ENCODE measurements at regions not wholly inside any gene's neighbourhood (a gene's known extent, or its start where the extent isn't known, plus 50 kb on each side); places are given as distances from the start of the nearest gene placed in this dataset.

- no peak for TF ChIP-seq EP300 (IDR thresholded peaks at IDR 0.05)
- TF ChIP-seq CTCF (IDR thresholded peaks at IDR 0.05) = no peak
- TF ChIP-seq POLR2AphosphoS5 (IDR thresholded peaks at IDR 0.05) = no peak
- no peak for TF ChIP-seq POLR2A (IDR thresholded peaks at IDR 0.05)
Measured at GRCh38 chr2:62370321-62371250, 135.4 kb downstream of the TMEM17 start.
